Epithelial cell of esophagus (primary cell): ENCODE measurements at regions not wholly inside any gene's neighbourhood (a gene's known extent, or its start where the extent isn't known, plus 50 kb on each side); places are given as distances from the start of the nearest gene placed in this dataset.

Source experiments
- DNase-seq: peaks from one replicate; pipeline ENCODE4 v3.0.0; 2010; ENCODE audit warnings: low read depth
- H3K4me3 ChIP-seq: 2 replicates; pipeline ENCODE4 v1.5.1; 2011; ENCODE audit warnings: mild to moderate bottlenecking, low read length, control low read depth
- TF ChIP-seq, protein P1 (sequence below): IDR thresholded peaks from 2 replicates; pipeline ENCODE4 v1.5.1; 2011; ENCODE audit warnings: low read depth, mild to moderate bottlenecking, low read length, control low read depth, inconsistent platforms; ENCODE audit not compliant: insufficient read depth; ENCODE audit errors: missing control alignments

DNA sequence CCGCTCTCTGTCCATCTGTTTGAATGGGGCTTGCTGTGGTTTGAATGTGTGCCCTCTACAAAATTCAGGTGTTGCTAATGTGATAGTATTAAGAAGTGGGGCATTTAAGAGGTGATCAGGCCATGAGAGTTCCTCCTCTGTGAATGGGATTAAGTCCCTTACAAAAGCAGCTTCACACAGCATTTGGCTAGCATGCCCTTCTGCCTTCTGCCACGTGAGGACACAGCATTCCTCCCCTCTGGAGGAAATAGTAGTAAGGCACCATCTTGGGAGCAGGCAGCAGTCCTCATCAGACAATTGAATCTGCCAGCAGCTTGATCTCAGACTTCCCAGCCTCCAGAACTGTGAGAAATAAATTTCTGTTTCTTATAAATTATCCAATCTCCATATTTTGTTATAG is 540.2 kb downstream of the CSNK1G3 start:
- no peak overlapping the region for H3K4me3 ChIP-seq
- no peak for DNase-seq
- TF ChIP-seq, protein P1, sequence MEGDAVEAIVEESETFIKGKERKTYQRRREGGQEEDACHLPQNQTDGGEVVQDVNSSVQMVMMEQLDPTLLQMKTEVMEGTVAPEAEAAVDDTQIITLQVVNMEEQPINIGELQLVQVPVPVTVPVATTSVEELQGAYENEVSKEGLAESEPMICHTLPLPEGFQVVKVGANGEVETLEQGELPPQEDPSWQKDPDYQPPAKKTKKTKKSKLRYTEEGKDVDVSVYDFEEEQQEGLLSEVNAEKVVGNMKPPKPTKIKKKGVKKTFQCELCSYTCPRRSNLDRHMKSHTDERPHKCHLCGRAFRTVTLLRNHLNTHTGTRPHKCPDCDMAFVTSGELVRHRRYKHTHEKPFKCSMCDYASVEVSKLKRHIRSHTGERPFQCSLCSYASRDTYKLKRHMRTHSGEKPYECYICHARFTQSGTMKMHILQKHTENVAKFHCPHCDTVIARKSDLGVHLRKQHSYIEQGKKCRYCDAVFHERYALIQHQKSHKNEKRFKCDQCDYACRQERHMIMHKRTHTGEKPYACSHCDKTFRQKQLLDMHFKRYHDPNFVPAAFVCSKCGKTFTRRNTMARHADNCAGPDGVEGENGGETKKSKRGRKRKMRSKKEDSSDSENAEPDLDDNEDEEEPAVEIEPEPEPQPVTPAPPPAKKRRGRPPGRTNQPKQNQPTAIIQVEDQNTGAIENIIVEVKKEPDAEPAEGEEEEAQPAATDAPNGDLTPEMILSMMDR, result no peak

DNA sequence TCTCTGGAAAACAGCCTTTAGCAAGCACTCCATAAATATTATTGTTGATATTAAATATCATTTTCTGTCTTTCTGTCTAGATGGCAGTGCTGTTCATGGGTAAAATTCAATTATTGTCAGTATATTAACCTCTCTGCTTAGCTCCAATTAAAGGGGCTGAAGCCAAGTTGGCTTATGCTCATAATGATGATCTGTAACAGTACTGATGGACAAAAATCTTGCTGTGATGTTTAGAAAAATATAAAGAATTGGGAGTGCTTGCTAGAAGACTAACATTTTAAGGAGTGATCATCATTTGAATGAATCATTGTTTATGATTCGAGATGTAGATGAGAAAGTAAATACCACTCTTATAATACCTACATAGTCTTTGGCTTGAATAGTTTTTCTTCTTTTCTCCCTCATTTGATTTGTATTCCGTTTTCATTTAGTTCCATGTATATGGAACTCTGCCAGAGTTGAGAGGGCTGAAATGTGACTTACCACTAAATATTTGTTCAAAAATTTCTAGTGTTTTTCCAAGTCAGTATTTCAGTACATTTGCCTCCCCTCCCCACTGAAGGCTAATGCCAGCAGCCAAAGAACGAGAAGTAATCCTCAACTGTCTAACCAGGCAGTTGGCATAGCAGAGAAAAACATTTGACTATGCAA is 538.3 kb downstream of the CSNK1G3 start:
- no peak overlapping the region for H3K4me3 ChIP-seq
- no peak for DNase-seq
- TF ChIP-seq, protein P1, result no peak

DNA sequence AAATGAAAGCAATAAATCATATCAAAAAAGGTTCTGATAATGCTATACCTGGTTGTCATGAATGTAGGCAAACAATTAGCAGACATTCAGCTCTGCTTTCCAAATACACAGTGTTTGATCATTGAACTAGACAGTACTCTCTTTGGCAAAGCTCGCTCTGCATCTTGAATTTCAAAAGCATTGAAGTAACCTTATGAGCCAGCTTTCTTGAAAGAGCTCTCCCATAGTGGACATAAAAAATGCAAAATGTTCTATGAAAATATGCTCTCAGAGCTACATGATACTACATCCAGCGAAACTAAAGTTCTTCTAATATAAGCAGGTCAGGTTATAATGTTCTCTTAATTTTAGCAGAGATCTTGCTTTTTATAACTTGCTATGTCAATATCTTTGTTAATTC is 533.4 kb downstream of the CSNK1G3 start:
- TF ChIP-seq, protein P1, result no peak
- no peak overlapping the region for H3K4me3 ChIP-seq
- DNase-seq, result no peak

DNA sequence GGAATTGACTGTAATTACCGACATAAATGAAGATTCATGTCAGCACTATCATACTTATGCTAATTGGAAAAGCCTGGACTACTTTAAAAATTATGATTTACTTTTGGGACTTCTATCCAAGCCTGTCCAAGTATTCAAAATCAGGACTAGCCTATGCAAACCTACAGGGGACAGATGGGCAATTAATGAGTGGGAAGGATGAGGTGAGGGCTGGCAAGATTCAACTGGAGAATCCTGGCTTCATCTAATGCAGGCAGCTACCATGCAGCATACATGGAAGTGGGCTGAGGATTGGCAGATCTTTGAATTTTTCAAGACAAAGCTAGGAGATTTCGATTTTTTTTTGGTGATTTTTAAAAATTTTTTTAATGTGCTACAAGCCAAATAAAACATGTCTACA is 532.6 kb downstream of the CSNK1G3 start:
- H3K4me3 ChIP-seq, result no peak overlapping the region
- DNase-seq, result no peak
- TF ChIP-seq, protein P1, result no peak

DNA sequence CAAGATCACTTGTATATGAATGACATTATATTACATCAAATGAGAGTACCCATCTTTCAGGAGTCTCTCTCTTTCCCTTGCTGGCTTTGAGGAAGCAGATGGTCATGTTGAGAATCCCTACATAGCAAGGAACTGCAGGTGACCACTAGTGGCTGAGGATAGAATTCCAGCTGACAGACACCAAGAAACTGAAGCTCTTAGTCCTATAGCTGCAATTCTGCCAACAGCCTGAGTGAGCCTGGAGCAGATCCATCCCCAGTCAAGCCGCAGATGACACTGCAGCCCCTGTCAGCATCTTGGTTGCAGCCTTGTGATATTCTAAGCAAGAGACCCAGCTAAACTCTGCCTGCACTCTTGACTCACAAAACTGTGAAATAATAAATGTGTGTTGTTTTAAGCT is 531.5 kb downstream of the CSNK1G3 start:
- H3K4me3 ChIP-seq, result no peak overlapping the region
- peak; percentile 16 for DNase-seq
- TF ChIP-seq, protein P1, result peak; percentile 36

DNA sequence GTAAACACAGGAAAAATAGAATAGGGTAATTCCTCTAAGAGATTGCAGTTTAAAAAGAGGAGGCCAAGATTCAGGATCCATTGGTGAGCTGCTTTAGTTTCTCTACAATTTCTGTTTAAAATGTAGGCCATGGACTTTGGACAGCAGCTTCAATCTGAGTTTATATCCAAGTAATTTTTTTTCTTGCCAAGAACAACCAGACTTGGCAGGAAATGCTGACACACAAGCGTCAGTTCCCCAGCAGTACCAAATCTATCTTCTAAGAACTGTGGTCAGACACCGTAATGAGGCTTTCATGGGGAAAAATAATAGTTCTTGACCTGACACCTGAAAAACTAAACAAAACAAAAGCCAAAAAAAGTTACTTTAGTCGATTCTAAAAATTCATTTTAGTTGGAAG is 528.8 kb downstream of the CSNK1G3 start:
- TF ChIP-seq, protein P1, result no peak
- no peak for DNase-seq
- H3K4me3 ChIP-seq, result no peak overlapping the region

DNA sequence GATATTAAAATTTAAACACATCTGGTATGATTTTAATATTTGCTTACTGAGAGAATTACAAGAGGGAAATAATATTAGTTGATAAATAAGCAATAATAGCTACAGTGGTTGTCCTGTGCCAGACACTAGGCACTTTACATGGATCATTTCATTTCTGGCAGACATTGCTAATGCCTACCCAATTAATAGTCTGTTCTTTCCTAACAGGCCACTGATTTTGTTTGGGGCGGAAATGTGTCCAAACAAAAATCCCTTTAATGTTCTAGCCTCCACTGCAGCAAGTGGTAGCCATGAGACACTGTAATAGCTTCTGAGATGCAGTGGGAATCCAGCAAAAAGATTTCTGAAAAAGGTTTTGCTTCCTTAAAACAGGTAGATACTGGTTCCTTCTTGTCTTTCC is 527.4 kb downstream of the CSNK1G3 start:
- DNase-seq, result no peak

More for the DNA sequence above, 527.4 kb downstream of the CSNK1G3 start:
- TF ChIP-seq, protein P1, result no peak
- H3K4me3 ChIP-seq, result no peak overlapping the region
